Sigmoid colon (tissue), 4 donors: ENCODE measurements at regions not wholly inside any gene's neighbourhood (a gene's known extent, or its start where the extent isn't known, plus 50 kb on each side); places are given as distances from the start of the nearest gene placed in this dataset.

Source experiments
- EP300 ChIP-seq, 4 donors: sonication (generic); formaldehyde crosslinking; IDR thresholded peaks; one replicate each; pipeline ENCODE4 v1.6.1; 2017; ENCODE audit warnings: antibody characterized with exemption in 4 of 4
- POLR2A ChIP-seq, 2 donors: fragments of 450-650 bp; IDR thresholded peaks; one replicate each; pipeline ENCODE4 v1.6.1; 2016; ENCODE audit warnings: antibody characterized with exemption in 2 of 2, mild to moderate bottlenecking in 2 of 2, moderate library complexity in 2 of 2
- POLR2AphosphoS5 ChIP-seq, 4 donors: sonication (generic); formaldehyde crosslinking; IDR thresholded peaks; one replicate each; pipeline ENCODE4 v1.6.1; 2017; ENCODE audit warnings: antibody characterized with exemption in 4 of 4
- TF ChIP-seq, protein P1 (sequence below), 4 experiments: fragments of 450-650 bp in 3 of 4; fragments of 200-600 bp in 1 of 4; IDR thresholded peaks; one replicate each; pipeline ENCODE4 v1.5.1; 2016 to 2019; ENCODE audit warnings: antibody characterized with exemption in 4 of 4, mild to moderate bottlenecking in 3 of 4, moderate library complexity in 2 of 4

DNA sequence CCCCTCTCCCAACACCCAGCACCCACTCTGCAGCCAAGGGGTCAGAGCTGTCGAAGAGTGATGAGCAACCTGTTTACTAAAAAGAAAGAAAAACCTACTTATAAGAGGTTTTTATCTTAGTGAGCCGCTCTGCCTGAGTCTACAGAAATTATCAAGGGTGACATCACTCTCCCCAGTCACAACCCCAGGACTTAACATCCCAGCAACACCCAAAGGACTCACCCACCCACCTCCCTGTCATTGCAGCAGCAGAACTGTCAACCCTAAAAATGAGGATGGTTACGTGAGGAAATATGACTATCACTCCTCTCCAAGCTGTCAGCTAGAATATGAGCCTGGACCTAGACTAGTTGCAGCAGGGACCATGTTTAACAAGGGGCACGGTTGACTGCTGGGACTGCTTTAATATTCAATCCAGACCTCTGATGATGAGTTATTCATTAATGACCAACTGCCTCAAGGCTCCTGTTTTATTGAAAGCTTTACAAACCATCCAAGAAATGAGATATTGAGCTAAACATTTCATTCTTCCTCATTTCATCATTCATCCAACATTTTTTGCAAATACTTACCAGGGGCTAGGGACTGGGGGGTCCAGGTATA is 53.9 kb upstream of the FICD start:
- TF ChIP-seq POLR2AphosphoS5 (IDR thresholded peaks at IDR 0.05) (no peak), POLR2A (IDR thresholded peaks at IDR 0.05) (no peak), EP300 (IDR thresholded peaks at IDR 0.05) (no peak)
- TF ChIP-seq, protein P1, sequence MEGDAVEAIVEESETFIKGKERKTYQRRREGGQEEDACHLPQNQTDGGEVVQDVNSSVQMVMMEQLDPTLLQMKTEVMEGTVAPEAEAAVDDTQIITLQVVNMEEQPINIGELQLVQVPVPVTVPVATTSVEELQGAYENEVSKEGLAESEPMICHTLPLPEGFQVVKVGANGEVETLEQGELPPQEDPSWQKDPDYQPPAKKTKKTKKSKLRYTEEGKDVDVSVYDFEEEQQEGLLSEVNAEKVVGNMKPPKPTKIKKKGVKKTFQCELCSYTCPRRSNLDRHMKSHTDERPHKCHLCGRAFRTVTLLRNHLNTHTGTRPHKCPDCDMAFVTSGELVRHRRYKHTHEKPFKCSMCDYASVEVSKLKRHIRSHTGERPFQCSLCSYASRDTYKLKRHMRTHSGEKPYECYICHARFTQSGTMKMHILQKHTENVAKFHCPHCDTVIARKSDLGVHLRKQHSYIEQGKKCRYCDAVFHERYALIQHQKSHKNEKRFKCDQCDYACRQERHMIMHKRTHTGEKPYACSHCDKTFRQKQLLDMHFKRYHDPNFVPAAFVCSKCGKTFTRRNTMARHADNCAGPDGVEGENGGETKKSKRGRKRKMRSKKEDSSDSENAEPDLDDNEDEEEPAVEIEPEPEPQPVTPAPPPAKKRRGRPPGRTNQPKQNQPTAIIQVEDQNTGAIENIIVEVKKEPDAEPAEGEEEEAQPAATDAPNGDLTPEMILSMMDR (IDR thresholded peaks at IDR 0.05) = no peak
